Fibroblast of skin of right biceps (primary cell): ENCODE measurements at regions not wholly inside any gene's neighbourhood (a gene's known extent, or its start where the extent isn't known, plus 50 kb on each side); places are given as distances from the start of the nearest gene placed in this dataset.
"Not testable (repeated sequence)": the region's sequence is repeated elsewhere in the genome, so short reads cannot be mapped to it uniquely, and the experiment has no call there.

ENCODE experiments used
- DNase-seq: peaks from one replicate; pipeline ENCODE4 v3.0.0-alpha.2; 2013

GRCh38 chr15:36004891-36005490 is 459.0 kb upstream of the DPH6 start:
- no peak for DNase-seq

- DNase-seq: no peak
Observed at GRCh38 chr15:36005542-36005941, 459.6 kb upstream of the DPH6 start.

- DNase-seq: no peak
Observed at GRCh38 chr15:36007699-36008098, 461.7 kb upstream of the DPH6 start.

GRCh38 chr15:36008719-36009118 is 462.8 kb upstream of the DPH6 start:
- no peak for DNase-seq

- DNase-seq: peak; percentile 26
Observed at GRCh38 chr15:36024031-36024688, 478.2 kb upstream of the DPH6 start.

GRCh38 chr15:36026627-36027283 is 480.8 kb upstream of the DPH6 start:
- DNase-seq: no peak

GRCh38 chr15:36029606-36030210 is 483.7 kb upstream of the DPH6 start:
- DNase-seq: peak; percentile 97

GRCh38 chr15:36039996-36040572 is 494.1 kb upstream of the DPH6 start:
- DNase-seq: no peak

GRCh38 chr15:36047018-36047716 is 501.2 kb upstream of the DPH6 start:
- DNase-seq: not testable (repeated sequence)

GRCh38 chr15:36050899-36051298 is 504.9 kb upstream of the DPH6 start:
- no peak for DNase-seq

- peak; percentile 31 for DNase-seq
Observed at GRCh38 chr15:36052641-36053040, 506.7 kb upstream of the DPH6 start.

GRCh38 chr15:36053746-36054145 is 507.8 kb upstream of the DPH6 start:
- peak; percentile 57 for DNase-seq

- no peak for DNase-seq
Observed at GRCh38 chr15:36059596-36059995, 513.6 kb upstream of the DPH6 start.

- DNase-seq: no peak
Observed at GRCh38 chr15:36062357-36062756, 516.4 kb upstream of the DPH6 start.

- DNase-seq: no peak
Observed at GRCh38 chr15:36066757-36067156, 512.7 kb upstream of the CDIN1 start.

GRCh38 chr15:36067483-36068274 is 511.7 kb upstream of the CDIN1 start:
- DNase-seq: no peak

- peak; percentile 44 for DNase-seq
Observed at GRCh38 chr15:36075333-36075732, 504.1 kb upstream of the CDIN1 start.

GRCh38 chr15:36079021-36079420 is 500.4 kb upstream of the CDIN1 start:
- no peak for DNase-seq

- no peak for DNase-seq
Observed at GRCh38 chr15:36080759-36081158, 498.7 kb upstream of the CDIN1 start.

GRCh38 chr15:36090286-36090946 is 489.0 kb upstream of the CDIN1 start:
- peak; percentile 27 for DNase-seq

- peak; percentile 76 for DNase-seq
Observed at GRCh38 chr15:36106640-36107335, 472.6 kb upstream of the CDIN1 start.
